GM19240 (cell line): ENCODE measurements at regions not wholly inside any gene's neighbourhood (a gene's known extent, or its start where the extent isn't known, plus 50 kb on each side); places are given as distances from the start of the nearest gene placed in this dataset.

Experiments used
- DNase-seq: peaks from one replicate; pipeline ENCODE4 v3.0.0; 2011; ENCODE audit warnings: low spot score; ENCODE audit not compliant: insufficient read length

- DNase-seq: no peak
Observed at GRCh38 chr1:116231752-116232151, 120.6 kb downstream of the MAB21L3 start.

- DNase-seq: no peak
Observed at GRCh38 chr1:116232989-116233514, 121.9 kb downstream of the MAB21L3 start.

- DNase-seq: no peak
Observed at GRCh38 chr1:116234429-116234828, 123.2 kb downstream of the MAB21L3 start.

- DNase-seq: no peak
Observed at GRCh38 chr1:116239916-116240315, 128.7 kb downstream of the MAB21L3 start.

GRCh38 chr1:116242741-116243140 is 130.3 kb upstream of the ATP1A1 start:
- no peak for DNase-seq

GRCh38 chr1:116243333-116244054 is 129.6 kb upstream of the ATP1A1 start:
- no peak for DNase-seq

- DNase-seq: no peak
Observed at GRCh38 chr1:116246174-116246573, 126.9 kb upstream of the ATP1A1 start.

- no peak for DNase-seq
Observed at GRCh38 chr1:116252271-116252670, 120.8 kb upstream of the ATP1A1 start.

- DNase-seq: no peak
Observed at GRCh38 chr1:116252785-116253184, 120.3 kb upstream of the ATP1A1 start.

GRCh38 chr1:116253566-116254382 is 119.3 kb upstream of the ATP1A1 start:
- no peak for DNase-seq

GRCh38 chr1:116254776-116255175 is 118.3 kb upstream of the ATP1A1 start:
- DNase-seq: no peak

- DNase-seq: no peak
Observed at GRCh38 chr1:116255486-116256285, 117.4 kb upstream of the ATP1A1 start.

GRCh38 chr1:116256286-116256649 is 116.8 kb upstream of the ATP1A1 start:
- no peak for DNase-seq

- no peak for DNase-seq
Observed at GRCh38 chr1:116256875-116257274, 116.2 kb upstream of the ATP1A1 start.

GRCh38 chr1:116257341-116257767 is 115.7 kb upstream of the ATP1A1 start:
- DNase-seq: no peak

- DNase-seq: no peak
Observed at GRCh38 chr1:116257836-116258235, 115.2 kb upstream of the ATP1A1 start.

GRCh38 chr1:116258668-116259419 is 114.2 kb upstream of the ATP1A1 start:
- no peak for DNase-seq

- DNase-seq: no peak
Observed at GRCh38 chr1:116259663-116260062, 113.4 kb upstream of the ATP1A1 start.

- no peak for DNase-seq
Observed at GRCh38 chr1:116260115-116260514, 112.9 kb upstream of the ATP1A1 start.

- DNase-seq: no peak
Observed at GRCh38 chr1:116260621-116261020, 112.4 kb upstream of the ATP1A1 start.

GRCh38 chr1:116261227-116261626 is 111.8 kb upstream of the ATP1A1 start:
- DNase-seq: no peak
